Spleen (tissue), 11 donors: ENCODE measurements at regions not wholly inside any gene's neighbourhood (a gene's known extent, or its start where the extent isn't known, plus 50 kb on each side); places are given as distances from the start of the nearest gene placed in this dataset.

Source experiments
- DNase-seq: peaks from one replicate; pipeline ENCODE4 v3.0.0-alpha.2; 2020
- H3K27ac ChIP-seq, 8 donors: fragments of 200-600 bp; sonication (generic) in 7 of 8; 1 replicate in 4 of 8; 2 replicates in 4 of 8; pipeline versions ENCODE4 v1.5.0 to v1.8.0; 2016 to 2021; ENCODE audit warnings: inconsistent platforms in 4 of 8, mild to moderate bottlenecking in 4 of 8, moderate library complexity in 1 of 8
- H3K27me3 ChIP-seq, 7 donors: fragments of 200-600 bp; sonication (generic) in 6 of 7; replicated peaks in 1 of 7; 1 replicate in 4 of 7; 2 replicates in 3 of 7; pipeline versions ENCODE4 v1.5.0 to v1.8.0; 2016 to 2021; ENCODE audit warnings: inconsistent platforms in 3 of 7, mild to moderate bottlenecking in 1 of 7
- H3K36me3 ChIP-seq, 6 donors: fragments of 200-600 bp; sonication (generic) in 5 of 6; 1 replicate in 4 of 6; 2 replicates in 2 of 6; pipeline versions ENCODE4 v1.5.0 to v1.8.0; 2016 to 2021; ENCODE audit warnings: inconsistent platforms in 2 of 6
- H3K4me1 ChIP-seq, 6 donors: fragments of 200-600 bp; sonication (generic) in 5 of 6; 1 replicate in 3 of 6; 2 replicates in 3 of 6; pipeline versions ENCODE4 v1.5.0 to v1.8.0; 2016 to 2021; ENCODE audit warnings: inconsistent platforms in 3 of 6
- H3K4me3 ChIP-seq, 8 donors: fragments of 200-600 bp; sonication (generic) in 7 of 8; 1 replicate in 4 of 8; 2 replicates in 4 of 8; pipeline versions ENCODE4 v1.5.0 to v1.8.0; 2016 to 2021; ENCODE audit warnings: inconsistent platforms in 4 of 8, mild to moderate bottlenecking in 4 of 8, moderate library complexity in 2 of 8
- H3K9me3 ChIP-seq, 8 donors: fragments of 200-600 bp; sonication (generic) in 7 of 8; 1 replicate in 4 of 8; 2 replicates in 4 of 8; pipeline versions ENCODE4 v1.5.0 to v1.8.0; 2016 to 2021; ENCODE audit warnings: inconsistent platforms in 4 of 8
- CTCF ChIP-seq, 11 experiments: fragments of 200-600 bp in 7 of 11; fragments of 450-650 bp in 4 of 11; sonication (generic) in 4 of 11; IDR thresholded peaks in 8 of 11; conservative IDR thresholded peaks in 3 of 11; 1 replicate in 7 of 11; 2 replicates in 4 of 11; pipeline versions ENCODE4 v1.4.0 to v1.8.0; 2016 to 2021; ENCODE audit warnings: antibody characterized with exemption in 11 of 11, inconsistent platforms in 4 of 11, mild to moderate bottlenecking in 1 of 11
- POLR2A ChIP-seq, 3 donors: fragments of 450-650 bp; IDR thresholded peaks; one replicate each; pipeline ENCODE4 v1.5.1; 2017; ENCODE audit warnings: antibody characterized with exemption in 3 of 3, mild to moderate bottlenecking in 1 of 3
- POLR2AphosphoS5 ChIP-seq, 3 donors: sonication (generic); formaldehyde crosslinking; IDR thresholded peaks; one replicate each; pipeline ENCODE4 v1.5.1; 2017; ENCODE audit warnings: antibody characterized with exemption in 3 of 3
- WGBS, 5 donors: extraction: QIAGEN DNeasy Blood & Tissue Kit in 3 of 5; methylation state at CpG; one replicate each; pipeline versions ENCODE4 v1.1.5 to v1.1.7; 2013 to 2018; 5-methylcytosine and 5-hydroxymethylcytosine counted together
- intact Hi-C: fragments of 100-400 bp; cut with DNase I; formaldehyde crosslinking; loops from one replicate; pipeline ENCODE4 v1.15.0; 2023; ENCODE audit warnings: low total_unique reads
- donor health status: healthy with polysubstance abuse.
- donor health status: DM: no; HTN: no; CAD: no; lungs with moderate emphysema.
- donor health status: DM: no; HTN: no; CAD: no.
- donor health status: Bipolar disorder and iron deficiency.
- donor health status: healthy.
- donor health status: DM: no; HTN: no; CAD: no.
- donor health status: DM: yes; HTN: yes; CAD: no.

GRCh38 chr1:72946903-72947499 lies 664.7 kb upstream of the NEGR1 start:
- no peak for DNase-seq
- H3K4me1 ChIP-seq: no peaks in the 10 kb centered on the region
- no peak overlapping the region for H3K27ac ChIP-seq
- TF ChIP-seq CTCF (IDR thresholded peaks at IDR 0.05 in 8 of 11, conservative IDR thresholded peaks at IDR 0.05 in 3 of 11) (no peak), POLR2AphosphoS5 (IDR thresholded peaks at IDR 0.05) (no peak), POLR2A (IDR thresholded peaks at IDR 0.05) (no peak)
- no peaks in the 10 kb centered on the region for H3K36me3 ChIP-seq
- 42 to 53% (median 52%) methylated on average over 3 of the region's 3 CpGs for WGBS, 5 donors
- H3K4me3 ChIP-seq: no peak overlapping the region
- H3K9me3 ChIP-seq: no peaks in the 10 kb centered on the region
- H3K27me3 ChIP-seq: no peaks in the 10 kb centered on the region
- intact Hi-C loops: no loop called here

GRCh38 chr1:72942008-72942407 lies 659.7 kb upstream of the NEGR1 start:
- Histone ChIP-seq H3K9me3 (no peaks in the 10 kb centered on the region), H3K36me3 (no peaks in the 10 kb centered on the region), H3K27ac (no peak overlapping the region), H3K4me3 (no peak overlapping the region), H3K27me3 (no peaks in the 10 kb centered on the region), H3K4me1 (no peaks in the 10 kb centered on the region)
- 42 to 58% (median 53%) methylated on average over 2 of the region's 2 CpGs for WGBS, 5 donors
- no peak for TF ChIP-seq CTCF (IDR thresholded peaks at IDR 0.05 in 8 of 11, conservative IDR thresholded peaks at IDR 0.05 in 3 of 11)
- TF ChIP-seq POLR2AphosphoS5 (IDR thresholded peaks at IDR 0.05): no peak
- TF ChIP-seq POLR2A (IDR thresholded peaks at IDR 0.05): no peak
- intact Hi-C loops: no loop called here
- DNase-seq: no peak

- Histone ChIP-seq H3K27me3 (no peaks in the 10 kb centered on the region), H3K4me3 (no peak overlapping the region), H3K27ac (no peak overlapping the region), H3K9me3 (no peaks in the 10 kb centered on the region), H3K4me1 (no peaks in the 10 kb centered on the region), H3K36me3 (no peaks in the 10 kb centered on the region)
- DNase-seq: no peak
- no peak for TF ChIP-seq CTCF (IDR thresholded peaks at IDR 0.05 in 8 of 11, conservative IDR thresholded peaks at IDR 0.05 in 3 of 11)
- intact Hi-C loops: no loop called here
- WGBS, 5 donors: 71 to 90% (median 83%) methylated on average over 1 of the region's 1 CpG
Observed at GRCh38 chr1:72938408-72938807, 656.1 kb upstream of the NEGR1 start.

- DNase-seq: no peak
- 18 to 61% (median 44%) methylated on average over 1 of the region's 1 CpG for WGBS, 5 donors
- no peak overlapping the region for H3K4me3 ChIP-seq
- H3K4me1 ChIP-seq: no peaks in the 10 kb centered on the region
- no peaks in the 10 kb centered on the region for H3K27me3 ChIP-seq
- peaks cover 0 to 2% (median 0%) of the 10 kb centered on the region in 8 donors for H3K9me3 ChIP-seq
- intact Hi-C loops: no loop called here
- no peaks in the 10 kb centered on the region for H3K36me3 ChIP-seq
- no peak overlapping the region for H3K27ac ChIP-seq
- no peak for TF ChIP-seq POLR2AphosphoS5 (IDR thresholded peaks at IDR 0.05)
- no peak for TF ChIP-seq CTCF (IDR thresholded peaks at IDR 0.05 in 8 of 11, conservative IDR thresholded peaks at IDR 0.05 in 3 of 11)
- no peak for TF ChIP-seq POLR2A (IDR thresholded peaks at IDR 0.05)
Observed at GRCh38 chr1:72937905-72938304, 655.6 kb upstream of the NEGR1 start.
